ENCODE measurements at regions not wholly inside any gene's neighbourhood (a gene's known extent, or its start where the extent isn't known, plus 50 kb on each side); places are given as distances from the start of the nearest gene placed in this dataset.

GRCh38 chr13:34412295-34412694 lies 529.8 kb upstream of the NBEA start:
- intact Hi-C loops (cut with micrococcal nuclease): no loop called here
- Histone ChIP-seq H3K4me1 (ENCODE audit: control insufficient read depth in 1 of 2, insufficient read depth in 2 of 2, low read length in 2 of 2) (no peaks in the 10 kb centered on the region), H3K79me2 (ENCODE audit: insufficient read depth, low read length) (no peaks in the 10 kb centered on the region), H3K9ac (ENCODE audit: low read length) (no peak overlapping the region), H3K4me2 (ENCODE audit: low read length) (no peak overlapping the region), H4K20me1 (ENCODE audit: insufficient read depth) (no peaks in the 10 kb centered on the region), H3K36me3 (ENCODE audit: control insufficient read depth in 1 of 2, insufficient read depth in 2 of 2, low read length in 2 of 2) (no peaks in the 10 kb centered on the region), H3K9me3 (ENCODE audit: control insufficient read depth in 1 of 2, insufficient read depth in 1 of 2, low read depth in 1 of 2, low read length in 2 of 2) (no peaks in the 10 kb centered on the region), H3K4me3 (replicated peaks in 1 of 2; ENCODE audit: low read depth in 1 of 2, low read length in 2 of 2) (no peak overlapping the region), H3K27me3 (ENCODE audit: insufficient read depth, low read length) (no peaks in the 10 kb centered on the region), H2AFZ (ENCODE audit: low read depth, low read length, poor library complexity, severe bottlenecking) (no peak overlapping the region), H3K9me2 (ENCODE audit: insufficient read depth) (no peaks in the 10 kb centered on the region), H3K27ac (ENCODE audit: low read depth, low read length) (no peak overlapping the region)
- TF ChIP-seq POLR2A (IDR thresholded peaks at IDR 0.05; ENCODE audit: borderline replicate concordance, extremely low read depth, insufficient read depth, insufficient read length): no peak
- TF ChIP-seq EGR1 (IDR thresholded peaks at IDR 0.05; ENCODE audit: low read depth): no peak
- TF ChIP-seq, protein P1, sequence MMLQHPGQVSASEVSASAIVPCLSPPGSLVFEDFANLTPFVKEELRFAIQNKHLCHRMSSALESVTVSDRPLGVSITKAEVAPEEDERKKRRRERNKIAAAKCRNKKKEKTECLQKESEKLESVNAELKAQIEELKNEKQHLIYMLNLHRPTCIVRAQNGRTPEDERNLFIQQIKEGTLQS (IDR thresholded peaks at IDR 0.05): no peak
- no peak for TF ChIP-seq TCF7L2 (IDR thresholded peaks at IDR 0.05; ENCODE audit: borderline replicate concordance, extremely low read depth, insufficient read depth, insufficient read length)
- TF ChIP-seq ZNF274 (IDR thresholded peaks at IDR 0.05; ENCODE audit: low read depth, low read length): no peak
- BruUV-seq (replicated peaks): no TSS peak
- POLR2A ChIA-PET: no interaction called here
- CTCF ChIA-PET: no interaction called here
- ATAC-seq: no peak
- RAD21 ChIA-PET (ENCODE audit: low non-redundant PET in 1 of 2, low total read pairs in 2 of 2, uncharacterized antibody in 2 of 2, unreplicated experiment in 2 of 2): no interaction called here
- DNase-seq (ENCODE audit: low read depth, low spot score): no peak

DNA sequence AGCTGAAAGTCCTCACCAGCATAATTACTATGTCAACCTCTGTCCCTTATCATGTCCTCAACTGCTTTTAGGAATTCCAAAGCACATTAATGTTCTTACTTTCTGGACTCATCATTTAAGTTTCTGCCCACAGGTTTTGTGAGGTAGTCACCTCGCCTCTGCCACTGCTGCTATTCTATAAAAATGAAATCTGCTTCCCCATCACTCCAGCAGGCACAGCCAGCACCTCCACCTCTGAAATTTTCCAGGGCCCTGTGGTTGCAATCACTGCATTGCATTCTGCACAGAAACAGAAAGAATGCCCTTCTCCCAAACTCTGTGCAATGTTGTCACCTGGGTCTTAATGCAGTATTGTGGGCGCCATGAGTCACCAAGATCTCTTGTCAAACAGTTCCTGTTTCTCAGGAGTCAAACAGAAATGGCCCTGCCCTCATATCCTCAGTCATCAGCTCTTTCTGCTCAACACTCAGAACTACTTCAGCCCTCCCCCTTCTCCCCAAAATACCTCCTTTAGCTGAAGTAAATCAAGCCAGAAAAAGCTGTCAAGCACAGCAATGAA lies 529.2 kb upstream of the NBEA start:
- no peaks in the 10 kb centered on the region for H3K9me3 ChIP-seq (ENCODE audit: control insufficient read depth in 1 of 2, insufficient read depth in 1 of 2, low read depth in 1 of 2, low read length in 2 of 2)
- no peak overlapping the region for H3K4me3 ChIP-seq (replicated peaks in 1 of 2; ENCODE audit: low read depth in 1 of 2, low read length in 2 of 2)
- no peak overlapping the region for H3K27ac ChIP-seq (ENCODE audit: low read depth, low read length)
- H3K36me3 ChIP-seq (ENCODE audit: control insufficient read depth in 1 of 2, insufficient read depth in 2 of 2, low read length in 2 of 2): no peaks in the 10 kb centered on the region
- RAD21 ChIA-PET (ENCODE audit: low non-redundant PET in 1 of 2, low total read pairs in 2 of 2, uncharacterized antibody in 2 of 2, unreplicated experiment in 2 of 2): no interaction called here
- H3K9me2 ChIP-seq (ENCODE audit: insufficient read depth): no peaks in the 10 kb centered on the region
- H3K27me3 ChIP-seq (ENCODE audit: insufficient read depth, low read length): no peaks in the 10 kb centered on the region
- DNase-seq (ENCODE audit: low read depth, low spot score) (no peak), ATAC-seq (no peak)
- no TSS peak for BruUV-seq (replicated peaks)
- H3K4me1 ChIP-seq (ENCODE audit: control insufficient read depth in 1 of 2, insufficient read depth in 2 of 2, low read length in 2 of 2): no peaks in the 10 kb centered on the region
- POLR2A ChIA-PET: no interaction called here
- CTCF ChIA-PET: no interaction called here
- H3K4me2 ChIP-seq (ENCODE audit: low read length): no peak overlapping the region
- H3K9ac ChIP-seq (ENCODE audit: low read length): no peak overlapping the region
- no peaks in the 10 kb centered on the region for H3K79me2 ChIP-seq (ENCODE audit: insufficient read depth, low read length)
- H2AFZ ChIP-seq (ENCODE audit: low read depth, low read length, poor library complexity, severe bottlenecking): no peak overlapping the region
- H4K20me1 ChIP-seq (ENCODE audit: insufficient read depth): no peaks in the 10 kb centered on the region
- intact Hi-C loops (cut with micrococcal nuclease): no loop called here
- TF ChIP-seq EZH2 (IDR thresholded peaks at IDR 0.05) (no peak), SRF (IDR thresholded peaks at IDR 0.05; ENCODE audit: low read depth) (no peak), EGR1 (IDR thresholded peaks at IDR 0.05; ENCODE audit: low read depth) (no peak), CEBPB (IDR thresholded peaks at IDR 0.05; ENCODE audit: low read depth) (no peak), REST (IDR thresholded peaks at IDR 0.05; ENCODE audit: low read depth) (no peak), ZNF274 (IDR thresholded peaks at IDR 0.05; ENCODE audit: low read depth, low read length) (no peak), SP1 (IDR thresholded peaks at IDR 0.05; ENCODE audit: low read depth) (no peak), YY1 (IDR thresholded peaks at IDR 0.05; ENCODE audit: extremely low read depth, insufficient replicate concordance, low read depth, low read length) (no peak), TCF7L2 (IDR thresholded peaks at IDR 0.05; ENCODE audit: borderline replicate concordance, extremely low read depth, insufficient read depth, insufficient read length) (no peak), ZFX (IDR thresholded peaks at IDR 0.05) (no peak)
- TF ChIP-seq, protein P2, sequence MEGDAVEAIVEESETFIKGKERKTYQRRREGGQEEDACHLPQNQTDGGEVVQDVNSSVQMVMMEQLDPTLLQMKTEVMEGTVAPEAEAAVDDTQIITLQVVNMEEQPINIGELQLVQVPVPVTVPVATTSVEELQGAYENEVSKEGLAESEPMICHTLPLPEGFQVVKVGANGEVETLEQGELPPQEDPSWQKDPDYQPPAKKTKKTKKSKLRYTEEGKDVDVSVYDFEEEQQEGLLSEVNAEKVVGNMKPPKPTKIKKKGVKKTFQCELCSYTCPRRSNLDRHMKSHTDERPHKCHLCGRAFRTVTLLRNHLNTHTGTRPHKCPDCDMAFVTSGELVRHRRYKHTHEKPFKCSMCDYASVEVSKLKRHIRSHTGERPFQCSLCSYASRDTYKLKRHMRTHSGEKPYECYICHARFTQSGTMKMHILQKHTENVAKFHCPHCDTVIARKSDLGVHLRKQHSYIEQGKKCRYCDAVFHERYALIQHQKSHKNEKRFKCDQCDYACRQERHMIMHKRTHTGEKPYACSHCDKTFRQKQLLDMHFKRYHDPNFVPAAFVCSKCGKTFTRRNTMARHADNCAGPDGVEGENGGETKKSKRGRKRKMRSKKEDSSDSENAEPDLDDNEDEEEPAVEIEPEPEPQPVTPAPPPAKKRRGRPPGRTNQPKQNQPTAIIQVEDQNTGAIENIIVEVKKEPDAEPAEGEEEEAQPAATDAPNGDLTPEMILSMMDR (IDR thresholded peaks at IDR 0.05 in 2 of 3, conservative IDR thresholded peaks at IDR 0.05 in 1 of 3; ENCODE audit: borderline replicate concordance in 1 of 3, insufficient read depth in 1 of 3, low read depth in 2 of 3, low read length in 2 of 3): no peak
- TF ChIP-seq, protein P1 (IDR thresholded peaks at IDR 0.05): no peak
- TF ChIP-seq, protein P3, sequence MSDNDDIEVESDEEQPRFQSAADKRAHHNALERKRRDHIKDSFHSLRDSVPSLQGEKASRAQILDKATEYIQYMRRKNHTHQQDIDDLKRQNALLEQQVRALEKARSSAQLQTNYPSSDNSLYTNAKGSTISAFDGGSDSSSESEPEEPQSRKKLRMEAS (IDR thresholded peaks at IDR 0.05): no peak
